Right kidney (tissue), 1 donor: ENCODE measurements at regions not wholly inside any gene's neighbourhood (a gene's known extent, or its start where the extent isn't known, plus 50 kb on each side); places are given as distances from the start of the nearest gene placed in this dataset.

Experiments
- DNase-seq: peaks from one replicate; pipeline ENCODE4 v3.0.0-alpha.2; 2016

DNA sequence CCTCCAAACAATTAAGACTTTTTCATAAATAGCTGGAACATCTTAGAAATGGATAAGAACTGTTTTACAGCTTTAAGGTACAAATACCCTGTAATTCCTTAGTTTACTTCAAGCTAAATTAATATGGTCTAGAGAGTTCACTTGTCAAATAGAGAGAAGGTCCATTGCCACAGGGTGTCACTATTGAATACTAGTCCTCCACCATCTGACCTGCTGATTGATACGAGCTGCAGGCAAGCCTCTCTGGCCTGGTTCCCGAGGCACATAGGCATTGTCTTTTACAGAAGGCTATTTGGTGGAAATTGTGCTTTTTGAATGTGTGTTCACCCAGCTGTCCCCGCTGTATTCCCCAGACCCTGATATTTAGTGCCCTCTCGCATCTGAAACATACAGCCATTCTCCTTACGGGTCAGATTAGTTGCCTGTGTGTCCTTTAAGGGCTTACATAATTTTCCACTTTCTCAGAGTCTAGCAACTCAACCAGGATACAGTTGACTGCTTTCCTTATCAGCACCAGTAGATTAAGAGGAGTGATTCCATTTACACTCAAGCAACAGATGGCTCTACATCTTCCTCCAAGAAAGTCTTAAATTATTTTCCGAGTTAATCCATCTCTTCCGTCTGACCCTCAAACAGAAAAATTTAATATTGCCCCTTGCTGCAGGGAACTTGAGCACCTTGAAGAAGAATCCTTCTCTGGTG is 788.8 kb upstream of the FAT3 start:
- DNase-seq = no peak

DNA sequence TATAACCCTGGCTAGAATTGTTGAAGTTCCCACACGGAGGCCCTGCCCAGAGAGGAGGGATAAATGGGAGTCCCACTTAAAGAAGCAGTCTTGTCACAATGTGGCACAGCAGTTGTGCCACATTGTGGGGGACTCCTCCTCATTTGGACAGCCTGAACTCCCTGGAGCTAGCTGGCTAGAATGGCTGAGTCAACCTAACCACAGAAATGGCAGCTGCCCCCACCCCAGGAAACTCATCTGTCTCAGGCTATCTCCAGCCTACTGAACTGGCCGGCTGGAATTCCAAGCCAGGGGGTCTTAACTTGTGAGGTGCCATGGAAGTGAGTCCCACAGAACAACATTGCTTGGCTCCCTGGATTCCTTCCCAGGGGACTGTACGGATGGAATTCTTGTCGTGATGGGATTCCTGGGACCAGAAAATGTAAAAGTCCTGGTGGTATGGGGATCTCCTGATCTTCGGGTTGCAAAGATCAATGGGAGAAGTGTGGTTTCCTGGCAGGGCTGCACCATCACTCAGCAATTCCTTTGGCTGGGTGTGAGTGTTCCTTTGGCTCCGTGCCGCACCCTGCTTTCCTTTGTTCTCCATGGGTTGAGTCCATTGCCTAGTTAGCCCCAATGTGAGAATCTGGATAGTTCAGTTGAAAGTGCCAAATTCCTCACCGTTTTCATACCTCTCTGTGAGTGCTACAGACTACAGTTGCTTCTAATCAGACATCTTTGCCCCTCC is 791.2 kb upstream of the FAT3 start:
- no peak for DNase-seq

DNA sequence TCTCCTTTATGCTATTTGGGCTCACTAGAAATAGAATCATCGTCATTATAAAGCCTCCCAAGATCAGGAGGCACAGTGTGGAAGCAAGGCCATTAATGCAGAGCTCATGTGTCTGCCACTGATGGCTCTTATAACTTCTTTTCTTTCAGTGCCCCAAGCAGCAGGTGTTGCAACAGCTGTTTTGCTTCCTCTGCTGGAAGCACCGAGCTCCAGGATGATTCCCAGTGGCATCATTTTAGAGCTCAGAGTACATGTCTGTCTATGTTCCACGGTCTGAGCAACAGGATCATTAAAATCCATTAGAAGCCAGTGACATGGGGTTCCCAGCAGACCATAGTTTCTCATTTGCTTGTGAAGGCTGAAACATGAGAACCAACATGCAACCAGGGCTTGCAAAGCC is 803.0 kb upstream of the FAT3 start:
- no peak for DNase-seq

DNA sequence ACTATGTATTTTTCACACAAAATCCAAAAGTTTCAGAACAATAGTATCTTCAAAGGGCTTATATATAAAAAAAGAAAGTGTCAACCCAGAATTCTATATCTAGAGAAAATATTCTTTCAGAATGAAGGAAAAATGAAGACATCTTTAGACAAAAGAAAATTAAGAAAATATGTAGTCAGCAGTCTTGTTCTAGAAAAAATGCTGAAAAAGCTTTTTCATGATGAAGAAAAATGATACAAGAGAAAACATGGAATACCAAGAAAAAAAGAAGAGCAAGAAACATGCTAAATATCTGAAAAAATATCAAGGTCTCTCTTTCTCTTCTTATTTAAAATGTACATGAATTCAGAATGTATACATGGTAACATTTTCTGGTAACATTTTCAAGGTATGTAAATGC is 816.8 kb upstream of the FAT3 start:
- no peak for DNase-seq

DNA sequence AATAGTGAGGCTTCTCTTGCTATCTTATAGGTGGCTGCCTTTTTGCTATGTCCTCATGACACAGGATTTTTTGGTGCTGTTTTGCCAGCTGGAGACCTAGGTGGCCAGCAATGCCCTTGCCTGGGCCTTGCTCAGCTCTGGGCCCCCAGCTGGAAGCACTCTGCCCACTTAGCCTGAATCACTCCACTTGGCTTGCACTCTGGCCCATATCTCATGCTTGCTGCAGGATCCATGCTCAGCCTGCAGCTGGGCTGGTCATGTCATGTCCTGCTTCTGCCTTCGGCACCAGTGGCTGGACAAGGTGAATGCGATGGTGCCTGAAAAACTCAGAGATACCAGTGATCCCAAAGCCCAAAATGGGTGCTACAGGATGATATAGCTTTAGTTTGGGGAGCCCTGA is 818.6 kb upstream of the FAT3 start:
- DNase-seq = no peak

DNA sequence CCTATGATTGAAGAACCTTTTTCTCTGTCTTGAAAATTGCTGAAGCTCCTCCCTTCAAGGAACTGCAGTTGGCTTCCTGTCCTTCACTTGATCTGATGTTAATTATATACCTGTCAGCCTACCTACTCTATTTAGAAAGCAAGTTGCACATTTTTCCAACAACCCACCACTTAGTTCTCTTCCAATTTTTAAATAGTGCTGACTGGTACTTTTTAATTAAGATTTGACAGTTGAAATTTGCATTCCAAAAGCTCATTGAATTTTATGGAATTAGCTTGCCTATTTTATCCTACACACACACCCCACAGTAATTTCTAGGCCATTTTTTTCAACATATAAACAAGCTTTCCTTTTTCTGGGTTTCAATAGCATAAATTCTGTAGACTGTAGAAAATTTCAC is 820.3 kb upstream of the FAT3 start:
- no peak for DNase-seq

DNA sequence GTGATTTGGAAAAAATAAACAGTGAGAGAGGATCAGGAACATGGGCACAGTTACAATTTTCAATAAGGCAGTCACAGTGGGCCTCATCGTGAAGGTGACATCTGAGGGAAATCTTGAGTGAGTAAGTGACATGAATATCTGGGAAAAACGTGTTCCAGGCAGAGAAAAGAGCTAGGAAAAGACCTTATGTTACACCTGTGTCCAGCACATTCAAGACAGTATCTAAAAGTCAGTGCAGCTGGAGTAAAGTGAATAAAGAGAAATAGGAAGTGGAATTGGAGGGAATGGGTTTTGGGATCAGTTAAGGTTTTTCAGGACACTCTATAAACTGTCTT is 827.5 kb upstream of the FAT3 start:
- no peak for DNase-seq

DNA sequence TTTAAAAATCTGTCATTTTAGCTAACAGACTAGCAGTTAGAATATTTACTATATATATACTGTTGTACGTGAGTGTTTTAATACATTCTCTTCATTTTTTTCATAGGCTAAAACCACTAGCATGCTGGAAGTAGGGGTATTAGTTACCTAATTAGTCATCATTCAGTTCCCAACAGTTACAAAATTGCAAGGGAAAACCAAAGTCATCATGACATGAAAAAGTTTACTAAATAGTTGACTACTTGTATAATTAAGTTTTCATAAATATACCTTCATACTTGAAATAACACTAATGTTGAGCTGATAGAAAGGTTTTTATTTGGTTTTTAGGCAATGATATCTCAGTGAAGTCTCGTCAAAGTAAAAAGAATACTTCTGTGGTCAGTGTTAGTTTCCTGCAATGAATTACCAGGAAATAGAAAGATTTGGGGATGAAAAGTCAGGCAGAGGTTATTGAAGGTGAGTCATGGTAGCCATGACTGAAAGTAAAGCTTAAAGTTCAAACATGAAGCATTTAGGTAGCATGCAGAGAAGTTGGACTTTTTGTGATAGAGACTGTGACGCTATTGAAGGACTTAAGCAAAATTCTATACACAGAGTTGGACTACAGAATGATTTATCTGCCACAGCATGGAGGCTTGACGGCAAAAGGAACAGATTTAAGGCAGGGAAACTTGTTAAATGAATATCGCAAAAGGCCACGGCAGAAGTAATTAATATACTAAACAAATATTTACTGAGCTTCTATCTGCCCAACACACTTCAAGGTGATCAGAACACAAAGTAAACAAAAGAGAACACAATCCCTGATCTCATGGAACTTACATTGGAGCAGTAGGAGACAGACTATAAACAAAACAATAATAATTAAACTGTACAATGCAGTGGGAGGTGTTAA is 828.1 kb upstream of the FAT3 start:
- no peak for DNase-seq

DNA sequence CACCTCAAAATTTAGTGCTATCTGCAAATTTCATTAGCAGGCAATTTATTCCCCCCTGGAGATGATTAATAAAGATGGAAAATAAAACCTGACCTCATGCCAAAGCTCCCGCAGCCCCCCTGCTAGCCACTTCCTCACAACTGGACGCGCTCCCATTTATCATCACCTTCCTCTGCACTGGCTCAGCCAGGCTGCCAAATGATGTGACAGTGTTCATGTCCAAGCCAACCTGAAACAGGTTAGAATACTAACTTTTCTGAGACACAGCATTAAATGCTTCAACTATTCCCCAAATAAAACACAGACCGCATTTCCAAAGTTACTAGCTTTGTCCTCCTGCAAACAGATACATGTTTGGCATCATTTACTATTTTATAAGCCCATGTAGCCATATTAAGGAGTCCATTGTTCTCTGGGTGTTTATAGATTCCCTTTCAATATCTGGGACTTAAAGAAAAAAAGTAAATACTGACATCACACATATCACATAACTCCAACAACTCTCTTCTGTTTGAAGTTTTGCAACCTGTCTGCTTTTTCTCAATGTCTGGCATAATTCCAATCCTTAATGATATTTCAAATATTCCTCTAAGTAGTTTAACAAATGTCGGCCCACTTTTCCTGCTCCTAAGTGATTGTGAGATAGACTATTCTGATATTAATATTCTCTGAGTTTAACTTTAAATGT is 829.7 kb upstream of the FAT3 start:
- DNase-seq = no peak

DNA sequence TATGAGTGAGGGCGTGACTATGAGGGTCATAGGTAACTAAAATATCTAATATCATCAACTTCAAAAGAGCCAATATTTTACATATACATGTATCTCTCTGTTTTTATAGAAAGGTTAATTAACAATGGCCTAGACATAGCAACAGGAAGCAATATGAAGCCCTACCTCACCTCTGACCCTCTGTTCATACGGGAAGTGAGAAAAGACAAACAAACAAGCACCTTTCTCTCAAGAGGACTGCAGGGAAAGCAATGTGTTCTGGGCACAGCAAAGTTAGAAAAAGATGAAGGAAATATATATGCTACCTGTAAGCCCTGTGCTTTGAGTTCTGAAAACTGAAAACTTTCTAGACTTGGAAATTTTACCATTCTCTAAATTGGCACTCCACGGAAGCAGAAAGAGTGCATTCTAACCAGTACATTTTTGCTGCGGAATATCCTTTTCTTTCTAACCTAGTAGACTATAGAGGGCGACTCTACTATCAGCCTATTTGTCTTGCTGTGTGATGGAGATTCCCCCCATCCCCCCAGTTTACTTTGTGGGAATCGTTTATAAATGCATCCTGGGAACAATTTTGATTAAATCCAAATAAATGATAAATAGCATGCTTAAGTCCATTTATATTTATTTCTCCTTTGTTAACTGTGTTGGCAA is 830.4 kb upstream of the FAT3 start:
- no peak for DNase-seq

DNA sequence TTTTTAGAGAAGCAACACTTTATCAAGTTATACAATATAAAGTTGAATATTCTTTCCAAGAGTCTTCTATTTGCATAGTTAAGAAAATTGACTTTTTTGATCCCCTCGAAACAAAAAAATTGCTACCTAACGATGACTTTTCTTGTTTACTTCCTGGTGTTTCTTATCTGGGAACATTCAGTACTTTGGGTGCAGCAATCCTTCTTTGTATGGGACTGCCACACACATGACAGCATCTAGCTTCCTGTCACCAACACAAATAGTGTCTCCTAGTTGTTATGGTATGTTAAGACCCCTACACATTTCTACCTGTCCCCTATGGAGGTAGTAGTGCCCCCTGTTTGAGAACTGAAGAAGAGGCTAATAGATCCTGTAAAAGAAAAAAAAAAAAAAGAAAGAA is 841.7 kb upstream of the FAT3 start:
- DNase-seq = no peak

DNA sequence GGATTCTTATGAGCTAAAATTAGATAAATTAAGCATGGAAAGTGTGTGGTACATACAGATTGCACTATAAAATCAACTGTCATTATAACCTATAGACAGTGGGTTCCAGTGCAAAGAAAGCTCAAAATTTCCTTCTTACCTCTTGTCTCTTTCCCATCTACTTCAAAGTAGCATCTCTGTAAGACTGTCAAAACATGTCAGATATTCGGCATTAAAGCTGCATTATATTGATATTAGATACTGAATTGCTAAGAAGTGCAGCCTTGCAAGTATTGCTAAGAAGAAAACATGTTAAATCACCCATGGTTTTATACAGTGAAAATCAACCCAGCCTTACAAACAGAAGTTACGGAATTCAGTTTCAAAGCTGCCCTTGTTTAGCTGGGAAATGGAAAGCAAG is 849.8 kb upstream of the FAT3 start:
- DNase-seq = no peak

DNA sequence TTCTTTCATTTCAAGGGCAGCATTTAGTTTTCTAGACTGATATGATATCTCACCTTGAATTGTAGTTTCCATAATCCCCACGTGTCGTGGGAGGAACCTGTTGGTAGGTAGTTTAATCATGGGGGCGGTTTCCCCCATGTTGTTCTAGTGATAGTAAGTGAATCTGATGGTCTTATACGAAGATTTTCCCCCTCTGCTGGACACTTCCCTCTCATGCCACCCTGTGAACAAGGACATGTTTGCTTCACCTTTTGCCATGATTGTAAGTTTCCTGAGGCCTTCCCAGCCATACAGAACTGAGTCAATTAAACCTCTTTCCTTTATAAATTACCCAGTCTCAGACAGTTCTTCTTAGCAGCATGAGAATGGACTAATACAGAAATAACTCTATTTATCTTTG is 851.1 kb upstream of the FAT3 start:
- no peak for DNase-seq

DNA sequence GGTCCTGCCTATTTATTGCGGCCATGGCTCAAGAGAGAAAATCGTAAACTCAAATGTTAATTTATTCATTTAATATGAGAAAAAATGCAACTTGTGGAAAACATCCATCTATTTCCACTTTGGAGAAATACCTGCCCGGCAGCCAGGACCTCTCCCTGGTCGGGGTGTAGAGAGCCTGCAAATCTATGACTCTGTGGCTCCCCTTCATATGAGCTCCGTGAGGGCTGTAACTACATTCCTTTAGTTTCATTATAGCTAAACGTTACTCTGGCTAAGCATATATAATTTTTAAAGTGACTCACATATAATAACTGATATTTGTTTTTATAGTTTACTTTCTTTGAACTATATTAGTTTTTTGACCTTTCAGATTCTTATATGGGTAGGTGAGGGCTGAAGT is 857.8 kb upstream of the FAT3 start:
- DNase-seq = no peak

DNA sequence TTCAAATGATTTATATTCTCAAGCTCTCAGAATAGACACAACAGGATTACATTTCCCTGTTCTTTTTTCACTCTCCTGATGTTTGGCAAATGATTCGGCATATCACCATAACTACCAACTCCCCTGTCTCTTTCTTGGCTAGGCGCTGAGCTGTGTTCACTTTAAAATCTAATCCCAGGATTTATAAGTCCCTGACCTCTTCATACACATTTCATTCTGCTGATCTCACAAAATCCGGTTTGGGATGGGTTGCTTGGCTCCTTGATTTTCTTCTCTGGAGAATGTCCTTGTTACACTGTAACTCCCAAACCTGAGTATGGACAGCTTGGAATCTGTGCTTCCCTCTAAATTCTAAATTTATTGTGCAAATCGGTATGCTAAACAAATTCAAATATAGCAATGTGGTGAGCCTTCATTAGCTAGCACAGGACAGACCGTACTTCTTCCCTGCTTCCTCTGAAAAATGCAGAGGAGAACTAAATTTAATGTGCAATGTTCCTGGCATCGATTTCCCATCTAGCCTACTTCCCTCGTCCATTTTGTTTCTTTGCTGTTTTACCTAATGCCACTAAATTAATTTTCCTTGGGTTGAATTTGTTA is 858.5 kb upstream of the FAT3 start:
- no peak for DNase-seq

DNA sequence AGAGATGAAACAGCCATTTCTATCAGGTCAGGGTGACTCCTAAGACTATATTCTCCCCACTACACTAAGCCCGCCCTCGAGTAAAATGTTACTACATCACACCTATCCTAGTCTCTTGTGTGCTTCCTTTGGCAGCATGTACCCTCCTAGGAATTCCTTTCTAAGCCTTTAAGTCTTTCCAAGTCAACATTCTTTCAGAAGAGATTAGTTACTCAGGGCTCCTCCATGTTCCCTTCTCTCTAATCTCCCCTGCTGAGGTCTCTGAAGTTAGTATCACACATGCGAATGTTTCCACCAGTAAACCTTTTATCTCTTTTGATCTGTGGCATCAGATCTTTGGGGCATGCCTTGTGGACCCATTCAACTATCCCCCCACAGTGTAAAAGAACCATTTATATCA is 873.7 kb upstream of the FAT3 start:
- no peak for DNase-seq

DNA sequence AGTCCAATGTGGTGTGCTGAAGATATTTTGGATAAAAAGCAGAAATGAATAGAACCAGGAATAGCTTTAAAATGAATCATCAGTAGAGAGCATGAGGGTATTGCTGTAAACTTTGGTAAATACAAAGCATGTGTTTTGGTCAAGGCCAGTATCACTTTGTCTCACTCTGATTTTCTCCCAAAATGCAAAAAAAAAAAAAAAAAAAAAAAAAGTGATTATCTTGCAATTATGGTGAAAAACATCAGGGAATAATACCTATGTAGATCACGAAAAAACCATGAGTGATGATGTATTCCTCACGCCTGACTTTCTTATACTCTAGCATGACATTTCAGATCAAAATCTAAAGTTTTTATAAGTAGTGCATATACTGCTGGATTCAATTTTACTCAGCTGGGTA is 897.9 kb upstream of the FAT3 start:
- DNase-seq = no peak

DNA sequence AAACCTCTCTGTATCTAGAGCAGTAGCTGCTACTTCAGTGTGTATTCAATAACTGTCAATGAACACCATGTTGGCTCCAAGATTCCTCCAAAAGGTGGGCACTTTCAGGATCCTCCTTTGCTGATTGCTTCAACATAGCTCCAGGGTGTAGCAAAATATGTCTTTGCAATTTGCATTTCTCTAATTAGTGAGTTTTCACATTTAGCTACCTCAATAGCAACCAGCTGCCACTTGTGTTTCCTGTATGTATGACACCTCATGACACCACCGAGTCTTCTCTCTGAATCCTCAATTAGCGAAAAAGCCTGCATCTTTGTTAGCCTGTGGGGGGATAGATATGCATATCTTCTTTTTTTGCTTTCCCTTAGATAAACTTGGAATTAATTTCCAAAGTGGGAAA is 898.3 kb upstream of the FAT3 start:
- DNase-seq = no peak

DNA sequence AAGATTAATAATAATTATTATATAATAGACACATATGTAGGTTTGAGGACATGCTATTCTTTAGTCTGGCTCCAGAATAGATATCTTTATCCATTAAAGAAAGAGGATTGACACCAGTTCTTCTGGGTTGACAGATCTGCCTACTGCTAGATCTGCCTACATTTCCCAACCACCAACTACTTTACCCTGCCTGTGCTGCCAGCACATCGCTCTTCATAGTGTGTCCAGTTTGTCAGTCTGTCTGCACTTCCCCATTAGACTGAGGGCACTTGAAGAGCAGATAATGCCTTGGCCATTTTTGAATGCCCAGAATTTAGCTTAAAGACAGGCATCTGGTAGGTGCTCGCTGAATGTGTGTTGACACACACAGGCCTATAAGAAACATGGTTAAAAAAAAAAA is 910.1 kb upstream of the FAT3 start:
- no peak for DNase-seq

DNA sequence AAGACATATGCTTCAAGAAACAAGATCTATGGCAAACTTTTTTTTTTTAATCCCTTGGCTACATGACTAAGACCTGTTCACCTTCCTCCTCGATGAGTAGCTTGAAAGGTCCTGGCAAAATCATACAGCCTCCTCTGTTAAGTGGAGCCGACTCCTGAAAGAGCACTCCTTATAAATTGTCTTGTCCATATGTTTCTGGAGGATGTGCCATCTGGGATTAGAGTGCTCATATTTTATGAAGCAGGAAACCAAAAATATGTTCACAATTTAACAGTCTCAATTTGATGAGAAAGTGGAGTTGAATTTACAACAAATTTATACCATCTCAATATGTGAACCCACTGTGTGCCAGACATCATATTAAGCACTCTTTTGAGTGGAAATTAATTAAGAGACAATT is 912.1 kb upstream of the FAT3 start:
- no peak for DNase-seq

DNA sequence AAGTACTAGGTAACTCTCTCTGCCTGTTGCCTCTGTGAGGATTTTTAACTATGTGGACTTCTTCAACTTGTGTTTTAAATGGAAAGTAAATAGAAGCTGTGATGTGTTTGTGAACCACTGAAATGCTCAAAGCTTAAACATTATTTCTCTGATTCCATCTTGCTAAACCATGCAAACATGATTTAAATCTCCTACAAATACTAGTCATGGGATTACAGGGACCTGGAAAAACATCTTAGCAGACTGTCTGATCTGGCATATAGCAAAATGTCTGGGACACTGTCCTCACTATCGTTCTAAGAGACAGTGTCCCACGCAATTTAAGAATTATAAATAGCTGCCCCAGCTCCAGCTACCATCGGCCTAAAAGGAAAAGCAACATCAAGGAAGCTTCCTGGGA is 914.5 kb upstream of the FAT3 start:
- no peak for DNase-seq

DNA sequence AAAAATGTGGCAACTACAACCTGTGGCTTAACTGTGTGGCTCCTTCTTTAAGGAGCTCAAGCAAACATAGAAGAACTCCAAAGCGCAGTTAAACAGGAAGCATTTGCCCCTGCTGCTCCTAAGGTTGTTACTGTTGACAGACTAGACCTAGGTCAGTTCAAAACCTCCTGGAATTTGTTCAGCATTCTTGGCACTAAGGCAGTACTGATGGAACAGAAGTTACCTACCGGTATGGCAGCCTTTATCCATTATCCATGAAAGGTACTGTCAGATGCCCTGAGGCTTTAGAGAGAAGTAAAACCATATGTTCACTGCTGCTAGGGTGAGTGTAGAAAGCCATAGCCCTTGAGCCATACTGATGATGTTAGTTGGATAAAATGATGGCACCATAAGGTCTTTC is 916.5 kb upstream of the FAT3 start:
- DNase-seq = no peak
